ENCODE measurements at regions not wholly inside any gene's neighbourhood (a gene's known extent, or its start where the extent isn't known, plus 50 kb on each side); places are given as distances from the start of the nearest gene placed in this dataset.

DNA sequence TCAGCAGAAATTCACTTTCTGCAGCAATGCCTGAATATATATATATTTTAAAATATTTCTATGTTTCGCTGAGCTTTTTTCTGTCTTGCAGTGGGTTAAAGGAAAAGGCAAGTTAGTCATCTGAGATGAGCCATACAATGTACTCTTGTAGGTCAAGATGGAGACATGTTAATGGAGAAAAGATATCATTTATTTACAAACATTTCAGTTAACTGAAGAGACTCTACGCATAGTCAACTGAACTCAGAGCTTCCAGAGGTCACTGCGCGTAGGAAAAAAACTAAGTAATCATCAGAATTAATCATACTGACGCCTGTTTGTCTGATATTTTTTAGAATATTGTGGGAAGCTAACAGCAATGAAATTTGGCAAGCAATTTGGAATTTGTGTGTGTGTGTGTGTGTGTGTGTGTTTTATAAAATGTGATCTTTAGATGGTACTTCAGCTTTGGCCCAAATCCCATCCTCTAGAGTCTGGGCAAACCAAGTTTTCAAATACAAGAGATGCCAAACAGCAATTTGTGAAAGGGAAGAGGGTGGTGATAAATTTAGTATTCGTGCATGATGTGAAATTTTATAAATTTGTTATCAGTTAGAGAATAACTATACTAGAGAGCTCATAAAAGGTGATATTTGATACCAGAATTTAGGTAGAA is 193.9 kb upstream of the AGR3 start:
- H3K27me3 ChIP-seq (replicated peaks; ENCODE audit: control insufficient read depth, insufficient read depth, low read length, poor library complexity, severe bottlenecking) = no peaks in the 10 kb centered on the region
- DNase-seq = no peak
- no peaks in the 10 kb centered on the region for H3K9me3 ChIP-seq (ENCODE audit: control insufficient read depth, low read length)
- H3K36me3 ChIP-seq (ENCODE audit: control insufficient read depth, insufficient read depth, low read length) = no peaks in the 10 kb centered on the region
- H3K4me1 ChIP-seq (ENCODE audit: control insufficient read depth, insufficient read depth, low read length, poor library complexity, severe bottlenecking) = no peaks in the 10 kb centered on the region
- no peak overlapping the region for H3K27ac ChIP-seq (ENCODE audit: insufficient read depth, low read length, poor library complexity, severe bottlenecking)
- H3K4me3 ChIP-seq (ENCODE audit: insufficient read depth, low read depth, low read length, poor library complexity, severe bottlenecking) = no peak overlapping the region

GRCh38 chr7:17078298-17078697 is 196.5 kb upstream of the AGR3 start:
- Histone ChIP-seq H3K36me3 (ENCODE audit: control insufficient read depth, insufficient read depth, low read length) (no peaks in the 10 kb centered on the region), H3K4me1 (ENCODE audit: control insufficient read depth, insufficient read depth, low read length, poor library complexity, severe bottlenecking) (no peaks in the 10 kb centered on the region), H3K9me3 (ENCODE audit: control insufficient read depth, low read length) (no peaks in the 10 kb centered on the region), H3K27me3 (replicated peaks; ENCODE audit: control insufficient read depth, insufficient read depth, low read length, poor library complexity, severe bottlenecking) (no peaks in the 10 kb centered on the region), H3K27ac (ENCODE audit: insufficient read depth, low read length, poor library complexity, severe bottlenecking) (no peak overlapping the region), H3K4me3 (ENCODE audit: insufficient read depth, low read depth, low read length, poor library complexity, severe bottlenecking) (no peak overlapping the region)
- DNase-seq = no peak

- no peaks in the 10 kb centered on the region for H3K27me3 ChIP-seq (replicated peaks; ENCODE audit: control insufficient read depth, insufficient read depth, low read length, poor library complexity, severe bottlenecking)
- H3K27ac ChIP-seq (ENCODE audit: insufficient read depth, low read length, poor library complexity, severe bottlenecking) = no peak overlapping the region
- H3K4me1 ChIP-seq (ENCODE audit: control insufficient read depth, insufficient read depth, low read length, poor library complexity, severe bottlenecking) = no peaks in the 10 kb centered on the region
- no peaks in the 10 kb centered on the region for H3K9me3 ChIP-seq (ENCODE audit: control insufficient read depth, low read length)
- no peak overlapping the region for H3K4me3 ChIP-seq (ENCODE audit: insufficient read depth, low read depth, low read length, poor library complexity, severe bottlenecking)
- no peaks in the 10 kb centered on the region for H3K36me3 ChIP-seq (ENCODE audit: control insufficient read depth, insufficient read depth, low read length)
- no peak for DNase-seq
These were observed 201.8 kb upstream of the AGR3 start for GRCh38 chr7:17083392-17084165.

GRCh38 chr7:17084166-17084475 is 202.3 kb upstream of the AGR3 start:
- H3K36me3 ChIP-seq (ENCODE audit: control insufficient read depth, insufficient read depth, low read length) = no peaks in the 10 kb centered on the region
- no peak overlapping the region for H3K27ac ChIP-seq (ENCODE audit: insufficient read depth, low read length, poor library complexity, severe bottlenecking)
- no peaks in the 10 kb centered on the region for H3K4me1 ChIP-seq (ENCODE audit: control insufficient read depth, insufficient read depth, low read length, poor library complexity, severe bottlenecking)

GRCh38 chr7:17085186-17085585 is 203.4 kb upstream of the AGR3 start:
- no peak overlapping the region for H3K27ac ChIP-seq (ENCODE audit: insufficient read depth, low read length, poor library complexity, severe bottlenecking)
- H3K27me3 ChIP-seq (replicated peaks; ENCODE audit: control insufficient read depth, insufficient read depth, low read length, poor library complexity, severe bottlenecking) = no peaks in the 10 kb centered on the region
- no peaks in the 10 kb centered on the region for H3K4me1 ChIP-seq (ENCODE audit: control insufficient read depth, insufficient read depth, low read length, poor library complexity, severe bottlenecking)
- no peaks in the 10 kb centered on the region for H3K9me3 ChIP-seq (ENCODE audit: control insufficient read depth, low read length)
- no peaks in the 10 kb centered on the region for H3K36me3 ChIP-seq (ENCODE audit: control insufficient read depth, insufficient read depth, low read length)
- no peak overlapping the region for H3K4me3 ChIP-seq (ENCODE audit: insufficient read depth, low read depth, low read length, poor library complexity, severe bottlenecking)
- no peak for DNase-seq

More at GRCh38 chr7:17084166-17084475, 202.3 kb upstream of the AGR3 start:
- DNase-seq = no peak
- Histone ChIP-seq H3K27me3 (replicated peaks; ENCODE audit: control insufficient read depth, insufficient read depth, low read length, poor library complexity, severe bottlenecking) (no peaks in the 10 kb centered on the region), H3K9me3 (ENCODE audit: control insufficient read depth, low read length) (no peaks in the 10 kb centered on the region), H3K4me3 (ENCODE audit: insufficient read depth, low read depth, low read length, poor library complexity, severe bottlenecking) (no peak overlapping the region)

- no peak overlapping the region for H3K27ac ChIP-seq (ENCODE audit: insufficient read depth, low read length, poor library complexity, severe bottlenecking)
- H3K4me1 ChIP-seq (ENCODE audit: control insufficient read depth, insufficient read depth, low read length, poor library complexity, severe bottlenecking) = no peaks in the 10 kb centered on the region
- H3K27me3 ChIP-seq (replicated peaks; ENCODE audit: control insufficient read depth, insufficient read depth, low read length, poor library complexity, severe bottlenecking) = no peaks in the 10 kb centered on the region
- no peak for DNase-seq
- H3K4me3 ChIP-seq (ENCODE audit: insufficient read depth, low read depth, low read length, poor library complexity, severe bottlenecking) = no peak overlapping the region
- no peaks in the 10 kb centered on the region for H3K9me3 ChIP-seq (ENCODE audit: control insufficient read depth, low read length)
- no peaks in the 10 kb centered on the region for H3K36me3 ChIP-seq (ENCODE audit: control insufficient read depth, insufficient read depth, low read length)
These were observed 204.6 kb upstream of the AGR3 start for GRCh38 chr7:17086403-17086802.

DNA sequence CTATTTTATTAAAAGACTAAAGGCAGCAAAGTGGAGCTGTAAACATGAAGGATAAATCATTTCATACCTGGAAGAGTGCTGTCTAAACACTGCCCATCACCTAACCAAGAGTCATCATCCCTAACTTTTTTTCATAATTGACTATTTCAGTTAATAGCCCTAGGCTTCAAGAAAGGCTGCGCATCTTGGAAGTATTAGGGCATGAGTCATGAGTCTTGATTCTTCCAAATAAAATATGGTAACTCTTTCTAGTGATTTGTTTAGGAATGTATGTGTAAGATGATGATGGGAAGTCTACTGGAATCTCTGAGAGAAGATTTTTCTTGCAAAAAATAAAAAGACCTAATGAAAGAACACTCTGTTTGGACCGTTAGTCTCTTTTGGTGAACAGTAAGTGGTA is 207.7 kb upstream of the AHR start:
- Histone ChIP-seq H3K4me3 (ENCODE audit: insufficient read depth, low read depth, low read length, poor library complexity, severe bottlenecking) (no peak overlapping the region), H3K27me3 (replicated peaks; ENCODE audit: control insufficient read depth, insufficient read depth, low read length, poor library complexity, severe bottlenecking) (no peaks in the 10 kb centered on the region), H3K4me1 (ENCODE audit: control insufficient read depth, insufficient read depth, low read length, poor library complexity, severe bottlenecking) (no peaks in the 10 kb centered on the region), H3K9me3 (ENCODE audit: control insufficient read depth, low read length) (no peaks in the 10 kb centered on the region), H3K27ac (ENCODE audit: insufficient read depth, low read length, poor library complexity, severe bottlenecking) (no peak overlapping the region), H3K36me3 (ENCODE audit: control insufficient read depth, insufficient read depth, low read length) (no peaks in the 10 kb centered on the region)
- no peak for DNase-seq

GRCh38 chr7:17093461-17093860 is 205.0 kb upstream of the AHR start:
- no peaks in the 10 kb centered on the region for H3K36me3 ChIP-seq (ENCODE audit: control insufficient read depth, insufficient read depth, low read length)
- no peak for DNase-seq
- H3K4me3 ChIP-seq (ENCODE audit: insufficient read depth, low read depth, low read length, poor library complexity, severe bottlenecking) = no peak overlapping the region
- H3K27ac ChIP-seq (ENCODE audit: insufficient read depth, low read length, poor library complexity, severe bottlenecking) = no peak overlapping the region
- no peaks in the 10 kb centered on the region for H3K27me3 ChIP-seq (replicated peaks; ENCODE audit: control insufficient read depth, insufficient read depth, low read length, poor library complexity, severe bottlenecking)
- H3K9me3 ChIP-seq (ENCODE audit: control insufficient read depth, low read length) = no peaks in the 10 kb centered on the region
- H3K4me1 ChIP-seq (ENCODE audit: control insufficient read depth, insufficient read depth, low read length, poor library complexity, severe bottlenecking) = no peaks in the 10 kb centered on the region

GRCh38 chr7:17094963-17095574 is 203.4 kb upstream of the AHR start:
- Histone ChIP-seq H3K4me3 (ENCODE audit: insufficient read depth, low read depth, low read length, poor library complexity, severe bottlenecking) (no peak overlapping the region), H3K27ac (ENCODE audit: insufficient read depth, low read length, poor library complexity, severe bottlenecking) (no peak overlapping the region), H3K9me3 (ENCODE audit: control insufficient read depth, low read length) (no peaks in the 10 kb centered on the region), H3K27me3 (replicated peaks; ENCODE audit: control insufficient read depth, insufficient read depth, low read length, poor library complexity, severe bottlenecking) (no peaks in the 10 kb centered on the region), H3K36me3 (ENCODE audit: control insufficient read depth, insufficient read depth, low read length) (no peaks in the 10 kb centered on the region), H3K4me1 (ENCODE audit: control insufficient read depth, insufficient read depth, low read length, poor library complexity, severe bottlenecking) (no peaks in the 10 kb centered on the region)
- DNase-seq = no peak

- Histone ChIP-seq H3K27me3 (replicated peaks; ENCODE audit: control insufficient read depth, insufficient read depth, low read length, poor library complexity, severe bottlenecking) (no peaks in the 10 kb centered on the region), H3K4me1 (ENCODE audit: control insufficient read depth, insufficient read depth, low read length, poor library complexity, severe bottlenecking) (no peaks in the 10 kb centered on the region), H3K27ac (ENCODE audit: insufficient read depth, low read length, poor library complexity, severe bottlenecking) (no peak overlapping the region), H3K4me3 (ENCODE audit: insufficient read depth, low read depth, low read length, poor library complexity, severe bottlenecking) (no peak overlapping the region), H3K9me3 (ENCODE audit: control insufficient read depth, low read length) (no peaks in the 10 kb centered on the region), H3K36me3 (ENCODE audit: control insufficient read depth, insufficient read depth, low read length) (no peaks in the 10 kb centered on the region)
- no peak for DNase-seq
These were observed 202.5 kb upstream of the AHR start for GRCh38 chr7:17095931-17096330.

Measured in effector memory CD4-positive, alpha-beta T cell (primary cell).